HG02884 (cell line): ENCODE measurements at regions not wholly inside any gene's neighbourhood (a gene's known extent, or its start where the extent isn't known, plus 50 kb on each side); places are given as distances from the start of the nearest gene placed in this dataset.
"Not testable (repeated sequence)": the region's sequence is repeated elsewhere in the genome, so short reads cannot be mapped to it uniquely, and the experiment has no call there.

Experiments
- ATAC-seq: cut with Tn5 transposase; IDR thresholded peaks from one replicate; pipeline ENCODE4 v1.9.1; 2021; ENCODE audit warnings: mild to moderate bottlenecking, moderate library complexity; ENCODE audit not compliant: unreplicated experiment

DNA sequence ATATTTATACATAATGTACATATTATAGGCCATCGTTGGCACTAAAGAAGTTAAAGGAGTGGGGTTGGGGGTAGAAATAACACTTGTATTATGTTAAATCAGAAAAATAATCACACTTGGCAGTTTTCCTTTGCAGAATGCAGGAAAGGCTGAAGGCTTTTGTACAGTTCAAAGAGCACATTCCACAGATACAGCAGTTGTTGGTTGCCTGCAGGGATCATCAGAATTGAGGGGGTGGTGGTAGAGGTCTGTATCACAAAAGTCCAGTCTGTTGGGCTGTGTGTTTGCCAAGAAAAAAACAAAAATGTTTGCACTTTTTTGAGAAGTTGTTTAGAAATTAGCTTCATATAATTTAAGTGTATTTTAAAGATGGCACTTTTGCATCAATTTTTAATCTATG lies 231.8 kb upstream of the FOXP2 start:
- no peak for ATAC-seq

DNA sequence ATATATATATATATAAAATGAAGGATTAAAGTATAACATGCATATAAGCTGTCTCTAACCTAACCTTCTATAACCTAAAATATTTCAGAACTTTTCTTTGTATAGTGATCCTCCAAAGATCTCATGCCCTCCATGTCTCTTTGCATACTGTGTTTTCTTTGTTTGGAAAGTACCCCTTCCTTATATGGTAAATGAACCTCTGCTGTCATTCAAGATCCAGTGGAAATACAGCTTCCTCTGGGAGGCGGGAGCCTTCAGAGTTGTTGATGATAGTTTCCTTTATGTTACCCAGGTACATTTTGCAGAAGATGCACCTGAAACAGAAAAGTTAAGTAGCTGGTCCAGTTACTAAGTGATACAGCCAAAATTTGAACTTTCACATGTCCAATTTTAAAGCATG lies 233.3 kb upstream of the FOXP2 start:
- ATAC-seq = no peak

DNA sequence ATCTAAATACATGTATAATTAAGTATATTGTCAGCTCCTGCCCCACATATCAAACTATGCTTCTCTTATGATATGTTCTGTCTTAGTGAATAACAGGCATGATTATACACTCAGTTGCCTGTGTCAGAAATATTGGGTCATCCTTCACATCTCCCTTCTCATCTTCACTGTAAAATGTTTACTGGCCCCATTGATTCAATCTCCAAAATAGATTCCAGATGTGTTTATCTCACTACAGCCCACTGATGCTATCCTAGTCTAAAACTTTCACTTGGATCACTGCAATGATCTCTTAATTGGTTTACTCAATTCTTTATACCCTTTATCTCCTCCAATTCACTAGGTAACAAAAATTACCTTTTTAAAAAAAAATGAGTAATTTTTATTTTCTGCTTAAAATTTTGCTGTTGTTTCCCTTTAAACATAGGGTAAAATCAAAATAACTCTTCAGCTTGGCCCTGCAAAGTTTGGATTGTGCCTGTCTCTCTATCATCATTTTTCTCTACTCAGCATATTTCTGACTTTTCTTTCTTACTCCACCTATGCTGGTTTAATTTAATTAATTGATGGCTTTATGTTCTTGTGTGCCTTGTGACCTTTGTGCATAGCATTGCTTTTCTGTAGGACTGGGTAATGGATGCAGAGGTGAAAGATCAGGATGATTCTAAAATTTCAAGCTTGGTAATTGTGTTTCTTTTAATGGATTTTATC lies 233.9 kb upstream of the FOXP2 start:
- no peak for ATAC-seq

DNA sequence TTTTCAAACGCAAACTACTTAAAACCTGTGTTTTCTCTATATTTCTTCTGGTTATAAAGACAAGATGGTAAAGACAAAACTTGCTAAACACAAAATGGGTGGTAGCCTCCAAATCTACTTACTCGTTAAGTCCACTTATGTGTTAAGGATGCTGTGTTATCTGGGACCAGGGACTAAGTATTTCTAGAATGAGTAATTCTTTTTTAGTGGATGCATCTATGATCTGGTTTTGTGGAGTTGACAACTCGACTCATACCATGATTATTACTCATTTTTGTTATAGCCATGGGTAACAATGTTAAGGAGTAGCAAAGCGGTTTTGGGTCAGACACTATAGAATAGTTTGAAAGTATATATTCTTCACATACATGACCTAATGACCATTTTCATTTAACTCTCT lies 239.5 kb upstream of the FOXP2 start:
- ATAC-seq = no peak

DNA sequence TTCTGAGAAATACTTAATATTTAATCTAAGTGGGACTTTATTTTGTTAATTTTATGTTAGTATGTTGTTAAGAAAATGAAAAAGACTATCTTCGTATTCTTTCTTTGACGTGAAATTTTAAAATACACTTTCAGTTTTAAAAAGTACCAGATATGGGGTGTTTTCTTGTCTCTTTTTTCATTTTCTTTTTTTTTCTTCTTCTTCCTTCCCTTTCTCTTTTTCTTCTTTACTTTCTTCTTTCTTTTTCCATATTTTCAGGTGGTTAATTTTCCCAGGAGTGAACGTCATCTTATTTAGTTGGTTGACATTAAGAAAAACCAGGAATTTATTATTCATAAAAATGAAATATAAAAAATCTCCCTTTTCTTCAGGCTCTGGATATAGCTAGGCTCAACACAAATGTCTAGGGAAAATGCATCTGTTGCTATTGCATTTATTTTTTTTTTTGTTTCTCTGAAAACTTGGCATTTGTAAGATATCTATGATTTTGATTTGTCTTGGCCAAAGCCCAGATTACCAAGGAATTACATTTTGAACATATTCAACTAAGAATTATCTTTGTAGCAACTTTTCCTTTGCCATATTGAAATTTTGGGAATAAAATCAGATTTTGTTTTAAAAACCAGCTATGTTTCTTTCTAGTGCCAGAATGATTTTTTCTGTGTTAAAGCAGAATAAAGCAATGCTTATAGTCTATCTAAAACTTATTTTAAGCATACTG lies 241.3 kb upstream of the FOXP2 start:
- ATAC-seq = no peak

DNA sequence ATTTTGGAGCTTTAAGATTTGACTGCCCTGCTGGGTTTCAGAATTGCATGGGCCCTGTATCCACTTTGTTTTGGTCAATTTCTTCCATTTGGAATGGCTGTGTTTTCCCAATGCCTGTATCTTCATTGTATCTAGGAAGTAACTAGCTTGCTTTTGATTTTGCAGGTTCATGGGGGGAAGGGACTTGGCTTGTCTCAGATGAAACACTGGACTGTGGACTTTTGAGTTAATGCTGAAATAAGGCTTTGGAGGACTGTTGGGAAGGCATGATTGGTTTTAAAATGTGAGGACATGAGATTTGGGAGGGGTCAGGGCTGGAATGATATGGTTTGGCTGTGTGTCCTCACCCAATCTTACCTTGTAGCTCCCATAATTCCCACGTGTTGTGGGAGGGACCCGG lies 245.2 kb upstream of the FOXP2 start:
- ATAC-seq = not testable (repeated sequence)

DNA sequence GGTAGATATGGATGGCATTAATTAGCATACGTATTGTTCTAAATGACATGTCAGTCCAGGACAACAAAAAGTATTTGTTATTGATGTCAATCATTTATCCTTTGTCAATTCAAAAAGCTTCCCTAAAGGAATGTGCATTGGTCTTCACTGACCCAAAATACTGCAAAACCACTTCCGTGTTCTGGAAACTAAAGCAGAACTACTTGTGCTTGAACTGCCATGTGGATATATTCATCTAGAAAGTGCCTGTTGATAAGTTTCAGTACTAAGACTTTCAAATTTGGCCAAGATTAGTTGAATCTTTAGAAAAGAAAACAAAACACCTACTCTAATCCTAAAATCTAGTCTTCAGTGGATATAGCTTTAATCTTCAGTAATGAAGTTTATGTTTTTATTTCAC lies 242.1 kb upstream of the PPP1R3A start:
- peak; percentile 68 for ATAC-seq

DNA sequence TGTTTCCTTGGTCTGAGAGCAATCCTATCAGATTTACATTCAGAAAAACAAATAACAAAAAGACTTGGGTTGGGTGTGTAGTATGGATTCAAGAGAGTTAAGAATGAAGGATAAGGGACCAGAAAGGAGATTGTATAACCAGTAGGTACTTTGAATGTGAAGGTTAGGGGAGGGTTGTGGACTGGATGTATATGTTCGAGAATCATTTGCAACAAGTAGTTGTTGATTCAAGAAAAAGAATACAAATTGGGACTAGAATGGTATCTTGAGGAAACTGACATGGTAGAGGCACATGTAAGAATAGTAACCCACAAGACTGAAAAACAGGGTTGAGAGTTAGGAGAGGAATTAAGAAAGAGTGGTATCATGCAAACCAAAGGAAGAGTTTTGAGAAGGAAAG lies 240.0 kb upstream of the PPP1R3A start:
- ATAC-seq = no peak

DNA sequence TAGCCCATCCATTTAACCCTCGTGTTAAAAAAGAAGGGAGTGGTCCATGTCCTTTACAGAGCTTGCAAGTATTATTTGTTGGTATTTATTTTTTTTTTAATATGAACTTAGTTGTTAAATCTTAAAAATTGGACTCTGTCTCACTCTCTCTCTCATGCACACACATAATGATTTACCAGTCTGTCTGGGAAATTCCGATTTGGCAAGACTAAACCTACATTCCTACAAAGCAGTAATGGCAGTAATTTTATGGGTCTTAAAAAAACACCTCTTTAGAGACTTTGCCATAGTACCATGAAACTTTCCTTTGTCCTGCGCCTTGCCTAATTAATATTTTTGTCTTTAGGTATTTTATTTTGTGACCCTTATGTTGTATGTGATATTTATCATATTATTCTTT lies 239.5 kb upstream of the PPP1R3A start:
- no peak for ATAC-seq

DNA sequence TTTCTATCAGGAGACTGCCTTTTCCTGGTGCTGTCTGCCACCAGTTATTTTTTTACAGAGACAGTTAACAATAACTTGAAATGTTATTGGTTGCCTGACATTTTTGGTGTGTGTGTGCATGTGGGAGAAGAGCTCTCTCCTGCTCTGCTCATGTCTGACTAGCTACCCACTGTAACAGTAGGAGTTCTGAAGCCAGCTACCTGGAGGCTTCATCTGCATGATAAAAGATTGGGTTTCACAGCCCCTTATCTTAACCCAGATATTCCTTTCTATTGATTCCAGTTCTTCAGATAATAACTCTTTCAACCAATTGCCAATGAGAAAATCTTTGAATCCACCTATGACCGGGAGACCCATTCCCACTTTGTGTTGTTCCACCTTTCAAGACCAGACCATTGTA lies 237.4 kb upstream of the PPP1R3A start:
- no peak for ATAC-seq

DNA sequence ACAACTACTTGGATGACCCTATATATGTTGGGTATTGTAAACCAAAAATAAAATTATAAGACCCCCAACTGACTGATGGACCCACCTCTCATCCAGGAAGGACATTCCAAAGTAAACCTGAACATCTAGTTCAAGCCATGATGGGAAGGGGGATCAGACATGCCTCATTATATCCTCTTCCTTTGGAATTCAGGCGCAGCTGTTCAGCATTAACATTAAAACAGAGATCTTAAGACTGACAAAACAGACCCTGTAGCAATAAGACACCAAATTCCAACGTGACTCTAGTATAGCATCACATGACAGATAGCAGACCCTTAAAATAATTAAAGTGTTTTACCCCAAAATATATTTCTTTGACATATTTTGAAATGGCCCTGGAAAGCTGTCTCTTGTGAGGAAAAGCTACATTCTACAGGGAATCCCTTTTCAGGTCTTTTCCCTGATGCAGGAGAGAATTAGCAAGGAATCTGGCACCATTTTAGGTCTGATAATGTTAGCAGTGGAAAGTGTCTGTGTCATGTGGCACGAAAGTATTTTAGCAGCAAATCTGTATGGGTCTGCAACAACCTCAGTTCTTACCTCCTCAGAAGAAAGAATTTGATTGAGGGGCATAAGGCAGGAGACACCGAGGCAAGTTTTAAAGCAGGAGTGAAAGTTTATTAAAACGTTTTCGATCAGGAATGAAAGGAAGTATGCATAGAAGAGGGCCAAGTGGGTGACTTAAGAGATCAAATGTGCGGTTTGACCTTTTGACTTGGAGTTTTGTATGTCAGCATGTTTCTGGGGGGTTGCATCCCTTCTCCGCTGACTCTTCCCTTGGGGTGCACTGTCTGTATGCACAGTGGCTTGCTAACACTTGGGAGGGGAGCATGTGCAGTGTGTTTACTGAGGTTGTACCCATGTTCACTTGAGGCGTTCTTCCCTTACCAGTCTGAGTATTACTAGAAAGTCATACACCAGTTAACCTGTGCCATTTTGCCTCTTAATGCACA lies 236.6 kb upstream of the PPP1R3A start:
- ATAC-seq = no peak

DNA sequence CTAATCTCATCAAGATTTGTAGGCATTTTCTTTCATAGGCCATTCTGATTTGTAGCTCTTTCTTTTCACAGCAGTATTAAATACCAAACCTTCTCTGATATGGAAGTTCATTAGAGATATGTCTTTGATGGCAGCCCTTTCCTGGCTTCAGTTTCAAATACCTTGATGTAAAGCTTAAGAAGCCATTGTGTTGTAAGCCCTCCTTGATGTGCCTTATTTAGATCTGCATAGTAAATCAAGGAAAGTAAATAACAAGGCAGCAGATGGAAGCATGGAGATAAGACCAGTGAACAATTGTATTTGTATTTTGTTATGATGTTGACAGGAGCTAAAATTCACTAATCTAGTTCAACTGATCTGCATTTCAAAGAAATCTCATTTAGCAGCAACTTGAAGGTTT lies 234.9 kb upstream of the PPP1R3A start:
- ATAC-seq = no peak

DNA sequence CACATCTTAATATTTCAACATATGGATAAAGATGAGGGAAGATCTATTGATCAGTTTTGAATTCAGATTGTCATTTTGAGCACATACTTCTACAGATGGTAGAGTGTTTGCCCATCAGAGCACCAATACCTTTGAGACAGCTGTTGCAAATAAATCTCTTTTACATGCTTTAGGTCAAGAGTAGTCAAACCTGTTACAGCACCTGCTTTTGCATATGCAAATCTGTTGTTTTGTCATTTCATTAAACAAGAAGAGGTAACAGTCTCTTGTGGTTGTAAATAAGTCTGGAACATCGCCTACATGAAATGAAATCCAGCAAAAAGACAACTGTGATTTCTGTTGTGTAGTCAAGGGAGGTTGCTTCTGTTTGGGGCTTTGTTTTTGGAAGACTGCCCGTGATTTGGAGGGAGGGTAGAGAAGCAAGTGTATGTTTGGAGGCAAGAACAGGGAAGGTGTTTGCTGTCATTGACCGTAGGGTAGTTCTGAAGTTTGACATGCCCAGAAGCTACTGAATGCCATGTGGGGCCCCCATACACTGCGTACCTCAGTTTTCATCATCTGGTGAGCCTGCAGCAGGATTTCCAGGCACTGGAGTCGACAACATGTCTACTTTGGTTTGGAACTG lies 233.6 kb upstream of the PPP1R3A start:
- ATAC-seq = no peak

DNA sequence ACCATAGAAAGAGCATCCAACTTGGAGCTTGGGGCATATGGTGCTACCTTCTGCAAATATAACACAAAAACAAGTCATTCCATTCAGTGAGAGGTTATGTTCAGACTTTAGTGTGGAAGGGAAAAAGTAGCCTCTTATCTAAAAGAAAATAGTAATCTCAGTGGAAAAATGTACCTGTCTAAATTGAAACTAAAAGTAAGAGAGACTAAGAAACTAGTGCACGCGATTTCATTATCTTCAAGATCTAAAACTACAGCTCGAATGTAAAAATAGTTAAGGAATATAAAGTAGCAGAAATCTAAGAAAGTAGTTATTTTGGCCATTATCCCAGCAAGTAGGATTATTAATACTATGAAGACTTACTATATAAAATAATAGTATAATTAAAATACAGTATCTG lies 233.0 kb upstream of the PPP1R3A start:
- no peak for ATAC-seq

DNA sequence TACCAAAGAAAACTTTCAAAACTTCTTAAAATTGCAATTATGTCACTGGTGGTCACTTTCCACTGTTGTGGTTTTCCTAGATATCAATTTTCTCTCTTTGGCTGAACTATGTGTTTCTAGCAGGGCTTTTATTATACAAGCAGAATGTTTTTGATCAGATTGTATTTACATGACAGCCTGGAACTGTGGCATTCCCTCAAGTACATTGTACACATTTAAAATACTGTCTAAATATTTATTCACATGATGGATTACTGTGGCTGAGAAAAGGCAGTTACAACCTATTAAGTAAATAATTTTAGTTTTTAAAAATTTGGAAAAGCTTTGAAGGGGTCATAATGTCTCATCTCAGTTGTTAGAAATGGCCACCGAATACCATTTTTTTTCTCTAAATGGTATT lies 231.9 kb upstream of the PPP1R3A start:
- ATAC-seq = no peak

DNA sequence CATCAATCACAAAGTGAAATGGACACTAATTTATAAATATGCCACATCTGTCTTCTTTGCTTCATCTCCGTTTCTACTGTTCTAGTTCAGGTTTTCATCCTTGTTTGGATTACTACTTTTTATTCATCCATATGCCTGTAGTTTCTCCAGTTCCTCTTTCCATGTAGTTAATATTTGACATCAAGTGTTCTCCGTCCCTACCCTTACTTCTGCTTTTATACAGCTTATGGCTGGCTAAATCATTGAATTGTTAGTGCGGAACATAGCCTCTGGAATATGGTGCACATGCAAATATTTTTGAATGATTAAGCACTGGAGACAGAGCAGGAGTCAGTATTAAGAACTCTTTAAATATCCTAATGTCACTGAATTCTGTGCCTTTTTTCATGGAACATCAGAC lies 230.0 kb upstream of the PPP1R3A start:
- no peak for ATAC-seq

DNA sequence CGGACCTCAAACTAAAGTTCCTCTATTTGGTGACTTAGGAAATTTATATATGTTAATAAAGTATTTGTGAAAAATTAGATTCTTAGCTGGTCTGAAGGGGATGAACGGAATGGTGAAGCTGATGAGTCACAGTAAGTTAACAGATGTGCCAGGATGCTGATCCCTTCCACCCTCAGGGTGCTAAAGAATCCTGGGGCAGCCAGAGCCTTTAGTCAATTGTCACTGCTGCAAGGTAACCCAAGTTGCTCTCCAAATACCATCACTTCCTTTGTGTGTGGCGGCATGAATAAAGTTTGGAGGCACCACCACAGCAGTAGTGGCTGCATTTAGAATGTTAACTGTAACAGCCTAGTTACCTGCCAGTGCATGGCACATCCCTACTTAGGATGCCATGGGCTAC lies 222.6 kb upstream of the PPP1R3A start:
- ATAC-seq = no peak

DNA sequence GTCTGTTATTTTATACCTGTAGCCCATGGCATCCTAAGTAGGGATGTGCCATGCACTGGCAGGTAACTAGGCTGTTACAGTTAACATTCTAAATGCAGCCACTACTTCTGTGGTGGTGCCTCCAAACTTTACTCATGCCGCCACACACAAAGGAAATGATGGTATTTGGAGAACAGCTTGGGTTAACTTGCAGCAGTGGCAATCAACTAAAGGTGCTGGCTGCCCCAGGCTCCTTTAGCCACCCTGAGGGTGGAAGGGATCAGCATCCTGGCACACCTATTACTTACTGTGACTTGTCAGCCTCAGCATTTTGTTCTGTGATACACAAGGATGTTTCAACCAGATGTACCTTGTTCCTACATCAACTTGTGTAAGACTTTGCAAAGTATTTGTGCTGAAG lies 221.8 kb upstream of the PPP1R3A start:
- no peak for ATAC-seq

DNA sequence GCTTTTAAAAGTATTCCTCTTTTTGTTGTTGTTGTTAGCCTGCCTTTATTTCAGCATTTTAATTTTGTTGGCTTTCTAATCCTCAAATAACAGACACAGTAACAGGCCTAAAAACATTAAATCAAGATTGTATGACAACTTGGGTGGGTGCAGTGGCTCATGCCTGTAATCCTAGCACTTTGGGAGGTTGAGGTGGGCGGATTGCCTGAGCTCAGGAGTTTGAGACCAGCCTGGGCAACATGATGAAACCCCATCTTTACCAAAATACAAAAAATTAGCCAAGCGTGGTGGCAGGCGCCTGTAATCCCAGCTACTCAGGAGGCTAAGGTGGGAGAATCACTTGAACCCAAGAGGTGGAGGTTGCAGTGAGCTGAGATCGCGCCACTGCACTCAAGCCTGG lies 220.9 kb upstream of the PPP1R3A start:
- ATAC-seq = not testable (repeated sequence)

DNA sequence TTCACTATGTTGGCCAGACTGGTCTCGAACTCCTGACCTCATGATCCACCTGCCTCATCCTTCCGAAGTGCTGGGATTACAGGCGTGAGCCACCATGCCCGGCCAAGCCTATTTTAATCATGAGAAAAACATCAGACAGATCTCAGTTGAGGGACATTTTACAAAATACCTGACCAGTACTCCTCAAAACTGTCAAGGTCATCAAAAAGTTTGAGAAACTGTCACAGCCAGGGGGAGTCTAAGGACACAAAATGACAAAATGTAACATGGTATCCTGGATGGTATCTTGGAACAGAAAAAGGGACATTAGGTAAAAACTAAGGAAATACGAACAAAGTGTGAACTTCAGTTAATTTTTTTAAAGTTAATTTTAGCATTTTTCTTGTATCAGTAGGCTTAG lies 219.8 kb upstream of the PPP1R3A start:
- ATAC-seq = no peak

DNA sequence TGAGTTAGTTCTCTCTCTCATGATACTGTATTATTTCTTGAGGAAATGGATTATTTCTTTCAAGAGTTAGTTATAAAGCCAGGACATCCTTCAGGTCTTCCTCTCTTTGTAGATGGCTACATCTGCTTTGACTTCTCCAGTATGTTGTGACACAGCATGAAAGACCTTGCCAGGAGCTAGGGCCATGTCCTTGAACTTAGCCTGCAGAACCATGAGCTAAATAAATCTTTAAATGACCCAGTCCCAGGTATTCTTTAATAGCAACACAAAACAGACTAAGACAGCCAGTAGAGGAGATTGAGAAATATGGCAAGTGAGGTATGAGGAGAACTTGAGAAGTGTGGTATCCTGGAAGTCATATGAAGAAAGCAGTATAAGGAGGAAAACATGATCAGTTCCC lies 214.9 kb upstream of the PPP1R3A start:
- no peak for ATAC-seq
